22Rv1 (cell line): ENCODE measurements at regions not wholly inside any gene's neighbourhood (a gene's known extent, or its start where the extent isn't known, plus 50 kb on each side); places are given as distances from the start of the nearest gene placed in this dataset.

Experiments used
- H3K27ac ChIP-seq: fragments of 450-650 bp; 2 replicates; pipeline ENCODE4 v1.5.1; 2017
- CTCF ChIP-seq: fragments of 450-650 bp; IDR thresholded peaks from 2 replicates; pipeline ENCODE4 v1.5.1; 2017; ENCODE audit warnings: mild to moderate bottlenecking
- ZFX ChIP-seq: fragments of 450-650 bp; IDR thresholded peaks from 2 replicates; pipeline ENCODE4 v1.6.1; 2017; ENCODE audit warnings: antibody characterized with exemption, borderline replicate concordance

GRCh38 chr15:97840501-97840900, 120.0 kb upstream of the ARRDC4 start:
- no peak overlapping the region for H3K27ac ChIP-seq
- no peak for TF ChIP-seq CTCF
- TF ChIP-seq ZFX = no peak

- H3K27ac ChIP-seq = no peak overlapping the region
- TF ChIP-seq CTCF (no peak), ZFX (no peak)
These were observed 118.9 kb upstream of the ARRDC4 start for GRCh38 chr15:97841558-97841957.

GRCh38 chr15:97849183-97849582, 111.3 kb upstream of the ARRDC4 start:
- TF ChIP-seq CTCF = no peak
- TF ChIP-seq ZFX = no peak
- H3K27ac ChIP-seq = no peak overlapping the region

- TF ChIP-seq CTCF (no peak), ZFX (no peak)
- no peak overlapping the region for H3K27ac ChIP-seq
These were observed 102.2 kb upstream of the ARRDC4 start for GRCh38 chr15:97858296-97858695.

- TF ChIP-seq ZFX (no peak), CTCF (no peak)
- H3K27ac ChIP-seq = no peak overlapping the region
These were observed 98.8 kb upstream of the ARRDC4 start for GRCh38 chr15:97861529-97862260.

GRCh38 chr15:97866959-97867358, 93.5 kb upstream of the ARRDC4 start:
- no peak for TF ChIP-seq ZFX
- no peak for TF ChIP-seq CTCF
- no peak overlapping the region for H3K27ac ChIP-seq

GRCh38 chr15:97867870-97868269, 92.6 kb upstream of the ARRDC4 start:
- no peak for TF ChIP-seq CTCF
- no peak for TF ChIP-seq ZFX
- no peak overlapping the region for H3K27ac ChIP-seq
